Trophoblast cell (in vitro differentiated cells and primary cell): ENCODE measurements at regions not wholly inside any gene's neighbourhood (a gene's known extent, or its start where the extent isn't known, plus 50 kb on each side); places are given as distances from the start of the nearest gene placed in this dataset.

Experiments
- DNase-seq, 2 donors: peaks; one replicate each; pipeline ENCODE4 v3.0.0-alpha.2; 2016
- H2AFZ ChIP-seq: 2 replicates; pipeline ENCODE4 v1.6.1; 2013; ENCODE audit warnings: low read length, moderate library complexity, mild to moderate bottlenecking; ENCODE audit not compliant: insufficient read depth, poor library complexity
- H2AK5ac ChIP-seq: 2 replicates; pipeline ENCODE4 v1.6.1; 2013; ENCODE audit warnings: mild to moderate bottlenecking, low read length
- H2BK120ac ChIP-seq: 2 replicates; pipeline ENCODE4 v1.6.1; 2013; ENCODE audit warnings: low read length, mild to moderate bottlenecking, moderate library complexity; ENCODE audit not compliant: insufficient read depth, poor library complexity
- H2BK12ac ChIP-seq: 2 replicates; pipeline ENCODE4 v1.6.1; 2013; ENCODE audit warnings: mild to moderate bottlenecking, low read length, moderate library complexity
- H2BK5ac ChIP-seq: 2 replicates; pipeline ENCODE4 v1.6.1; 2013; ENCODE audit warnings: low read length, low read depth, moderate library complexity, mild to moderate bottlenecking; ENCODE audit not compliant: poor library complexity
- H3K14ac ChIP-seq: 2 replicates; pipeline ENCODE4 v1.6.1; 2013; ENCODE audit warnings: mild to moderate bottlenecking, low read length
- H3K18ac ChIP-seq: 2 replicates; pipeline ENCODE4 v1.6.1; 2013; ENCODE audit warnings: mild to moderate bottlenecking, low read length
- H3K23ac ChIP-seq: 2 replicates; pipeline ENCODE4 v1.6.1; 2013; ENCODE audit warnings: low read length
- H3K27ac ChIP-seq: 2 replicates; pipeline ENCODE4 v1.5.1; 2013; ENCODE audit warnings: low read depth, mild to moderate bottlenecking, inconsistent platforms, low read length, moderate library complexity
- H3K27me3 ChIP-seq: 2 replicates; pipeline ENCODE4 v1.6.1; 2013; ENCODE audit warnings: inconsistent platforms, mild to moderate bottlenecking, low read length, moderate library complexity; ENCODE audit not compliant: insufficient read depth
- H3K36me3 ChIP-seq, 2 experiments: 1 replicate in 1 of 2; 2 replicates in 1 of 2; pipeline ENCODE4 v1.6.1; 2013; ENCODE audit warnings: low read length in 2 of 2, mild to moderate bottlenecking in 2 of 2, moderate library complexity in 1 of 2; ENCODE audit not compliant: insufficient read depth in 2 of 2, control insufficient read depth in 1 of 2
- H3K4ac ChIP-seq: 2 replicates; pipeline ENCODE4 v1.6.1; 2013; ENCODE audit warnings: low read depth, mild to moderate bottlenecking, low read length, moderate library complexity
- H3K4me1 ChIP-seq, 2 experiments: 1 replicate in 1 of 2; 2 replicates in 1 of 2; pipeline ENCODE4 v1.6.1; 2013; ENCODE audit warnings: low read length in 2 of 2, mild to moderate bottlenecking in 2 of 2, moderate library complexity in 1 of 2; ENCODE audit not compliant: insufficient read depth in 2 of 2, control insufficient read depth in 1 of 2
- H3K4me2 ChIP-seq: 2 replicates; pipeline ENCODE4 v1.6.1; 2013; ENCODE audit warnings: inconsistent platforms, mild to moderate bottlenecking, low read length, moderate library complexity
- H3K4me3 ChIP-seq: 2 replicates; pipeline ENCODE4 v1.5.1; 2013; ENCODE audit warnings: mild to moderate bottlenecking, low read depth, low read length, inconsistent platforms
- H3K79me1 ChIP-seq: one replicate; pipeline ENCODE4 v1.6.1; 2013; ENCODE audit warnings: low read length
- H3K79me2 ChIP-seq: 2 replicates; pipeline ENCODE4 v1.6.1; 2013; ENCODE audit warnings: low read length, mild to moderate bottlenecking; ENCODE audit not compliant: control insufficient read depth, insufficient read depth, poor library complexity
- H3K9ac ChIP-seq: 2 replicates; pipeline ENCODE4 v1.6.1; 2013; ENCODE audit warnings: mild to moderate bottlenecking, low read length
- H3K9me3 ChIP-seq: 2 replicates; pipeline ENCODE4 v1.6.1; 2013; ENCODE audit warnings: low read depth, mild to moderate bottlenecking, control low read depth, inconsistent platforms, low read length; ENCODE audit not compliant: insufficient read depth
- H4K12ac ChIP-seq: 2 replicates; pipeline ENCODE4 v1.6.1; 2013; ENCODE audit warnings: low read depth, mild to moderate bottlenecking, low read length, moderate library complexity
- H4K8ac ChIP-seq: 2 replicates; pipeline ENCODE4 v1.6.1; 2013; ENCODE audit warnings: low read depth, mild to moderate bottlenecking, low read length, moderate library complexity
- H4K91ac ChIP-seq: one replicate; pipeline ENCODE4 v1.6.1; 2013; ENCODE audit warnings: low read depth, mild to moderate bottlenecking, low read length, moderate library complexity
- WGBS: extraction: QIAGEN DNeasy Blood & Tissue Kit; methylation state at CpG from one replicate; pipeline ENCODE4 v1.1.7; 2013; ENCODE audit warnings: missing lambda C conversion rate; ENCODE audit not compliant: insufficient read length, insufficient coverage; ENCODE audit errors: extremely low coverage; 5-methylcytosine and 5-hydroxymethylcytosine counted together

GRCh38 chr15:25556136-25556535 lies 117.3 kb upstream of the UBE3A start:
- no peak overlapping the region for H3K9ac ChIP-seq
- H3K27me3 ChIP-seq = no peaks in the 10 kb centered on the region
- no peak overlapping the region for H3K4me2 ChIP-seq
- no peak overlapping the region for H2AFZ ChIP-seq
- no peaks in the 10 kb centered on the region for H3K9me3 ChIP-seq
- no peak overlapping the region for H3K18ac ChIP-seq
- H2BK120ac ChIP-seq = no peak overlapping the region
- DNase-seq = no peak
- H3K4me1 ChIP-seq = no peaks in the 10 kb centered on the region
- H2AK5ac ChIP-seq = no peak overlapping the region
- no peak overlapping the region for H3K4me3 ChIP-seq
- H3K79me2 ChIP-seq = no peaks in the 10 kb centered on the region
- H3K79me1 ChIP-seq = no peaks in the 10 kb centered on the region
- H2BK12ac ChIP-seq = no peak overlapping the region
- H4K12ac ChIP-seq = no peak overlapping the region
- H3K23ac ChIP-seq = no peak overlapping the region
- no peak overlapping the region for H2BK5ac ChIP-seq
- H3K27ac ChIP-seq = no peak overlapping the region
- no peaks in the 10 kb centered on the region for H3K36me3 ChIP-seq
- H4K91ac ChIP-seq = no peak overlapping the region
- H4K8ac ChIP-seq = no peak overlapping the region
- H3K14ac ChIP-seq = no peak overlapping the region
- no peak overlapping the region for H3K4ac ChIP-seq

GRCh38 chr15:25554640-25555039 lies 115.8 kb upstream of the UBE3A start:
- H3K4me3 ChIP-seq = no peak overlapping the region
- H3K23ac ChIP-seq = no peak overlapping the region
- no peak overlapping the region for H2AFZ ChIP-seq
- no peak overlapping the region for H4K91ac ChIP-seq
- H3K9ac ChIP-seq = no peak overlapping the region
- H3K27me3 ChIP-seq = no peaks in the 10 kb centered on the region
- no peaks in the 10 kb centered on the region for H3K79me2 ChIP-seq
- no peaks in the 10 kb centered on the region for H3K9me3 ChIP-seq
- H3K27ac ChIP-seq = no peak overlapping the region
- no peak overlapping the region for H3K4ac ChIP-seq
- WGBS = no CpG with 5 or more reads among the region's 10 CpGs
- H3K14ac ChIP-seq = no peak overlapping the region
- H4K12ac ChIP-seq = no peak overlapping the region
- no peak overlapping the region for H2BK12ac ChIP-seq
- H3K79me1 ChIP-seq = no peaks in the 10 kb centered on the region
- H2BK5ac ChIP-seq = no peak overlapping the region
- no peak overlapping the region for H2BK120ac ChIP-seq
- no peak overlapping the region for H2AK5ac ChIP-seq
- no peak overlapping the region for H4K8ac ChIP-seq
- no peaks in the 10 kb centered on the region for H3K36me3 ChIP-seq
- no peak for DNase-seq
- no peak overlapping the region for H3K4me2 ChIP-seq
- H3K4me1 ChIP-seq = no peaks in the 10 kb centered on the region
- H3K18ac ChIP-seq = no peak overlapping the region

GRCh38 chr15:25548600-25548999 lies 109.8 kb upstream of the UBE3A start:
- Histone ChIP-seq H3K4ac (no peak overlapping the region), H3K27me3 (no peaks in the 10 kb centered on the region), H3K9ac (no peak overlapping the region), H2BK5ac (no peak overlapping the region), H3K27ac (no peak overlapping the region), H3K4me3 (no peak overlapping the region), H3K18ac (no peak overlapping the region), H3K9me3 (no peaks in the 10 kb centered on the region), H3K79me2 (no peaks in the 10 kb centered on the region), H3K79me1 (no peaks in the 10 kb centered on the region), H3K4me2 (no peak overlapping the region), H2AK5ac (no peak overlapping the region), H4K12ac (no peak overlapping the region), H2AFZ (no peak overlapping the region), H2BK120ac (no peak overlapping the region), H4K8ac (no peak overlapping the region), H3K14ac (no peak overlapping the region), H4K91ac (no peak overlapping the region), H3K36me3 (no peaks in the 10 kb centered on the region), H2BK12ac (no peak overlapping the region), H3K4me1 (no peaks in the 10 kb centered on the region), H3K23ac (no peak overlapping the region)
- no peak for DNase-seq
- WGBS = no CpG with 5 or more reads among the region's 3 CpGs

- H3K36me3 ChIP-seq = no peaks in the 10 kb centered on the region
- H3K27ac ChIP-seq = no peak overlapping the region
- H3K4ac ChIP-seq = no peak overlapping the region
- no peak overlapping the region for H3K9ac ChIP-seq
- no peak overlapping the region for H2AK5ac ChIP-seq
- no peak overlapping the region for H2AFZ ChIP-seq
- no peak overlapping the region for H2BK5ac ChIP-seq
- no peaks in the 10 kb centered on the region for H3K4me1 ChIP-seq
- H3K23ac ChIP-seq = no peak overlapping the region
- H2BK120ac ChIP-seq = no peak overlapping the region
- H3K79me2 ChIP-seq = no peaks in the 10 kb centered on the region
- DNase-seq = no peak
- H2BK12ac ChIP-seq = no peak overlapping the region
- no peak overlapping the region for H4K12ac ChIP-seq
- H3K4me2 ChIP-seq = no peak overlapping the region
- no peaks in the 10 kb centered on the region for H3K27me3 ChIP-seq
- H3K18ac ChIP-seq = no peak overlapping the region
- H3K9me3 ChIP-seq = no peaks in the 10 kb centered on the region
- no peak overlapping the region for H4K91ac ChIP-seq
- no peaks in the 10 kb centered on the region for H3K79me1 ChIP-seq
- H3K14ac ChIP-seq = no peak overlapping the region
- WGBS = no CpG with 5 or more reads among the region's 3 CpGs
- H3K4me3 ChIP-seq = no peak overlapping the region
- no peak overlapping the region for H4K8ac ChIP-seq
These were observed 107.1 kb upstream of the UBE3A start for GRCh38 chr15:25545889-25546288.
